ENCODE measurements at regions not wholly inside any gene's neighbourhood (a gene's known extent, or its start where the extent isn't known, plus 50 kb on each side); places are given as distances from the start of the nearest gene placed in this dataset.

- DNase-seq (ENCODE audit: low spot score), result no peak
Measured at GRCh38 chr5:74576941-74577456, 63.5 kb downstream of the ENC1 start.

GRCh38 chr5:74575741-74576538 is 64.6 kb downstream of the ENC1 start:
- peak; percentile 63 for DNase-seq (ENCODE audit: low spot score)

GRCh38 chr5:74570250-74570649 is 70.3 kb downstream of the ENC1 start:
- no peak for DNase-seq (ENCODE audit: low spot score)

GRCh38 chr5:74567411-74567995 is 73.0 kb downstream of the ENC1 start:
- DNase-seq (ENCODE audit: low spot score), result no peak

- no peak for DNase-seq (ENCODE audit: low spot score)
Measured at GRCh38 chr5:74562122-74562521, 78.4 kb downstream of the ENC1 start.

- no peak for DNase-seq (ENCODE audit: low spot score)
Measured at GRCh38 chr5:74560245-74560644, 80.3 kb downstream of the ENC1 start.

GRCh38 chr5:74556631-74557595 is 83.6 kb downstream of the ENC1 start:
- DNase-seq (ENCODE audit: low spot score), result peak; percentile 57

GRCh38 chr5:74556006-74556405 is 84.5 kb downstream of the ENC1 start:
- no peak for DNase-seq (ENCODE audit: low spot score)

- peak; percentile 74 for DNase-seq (ENCODE audit: low spot score)
Measured at GRCh38 chr5:74552101-74552500, 88.4 kb downstream of the ENC1 start.

- no peak for DNase-seq (ENCODE audit: low spot score)
Measured at GRCh38 chr5:74550927-74551326, 89.6 kb downstream of the ENC1 start.

- no peak for DNase-seq (ENCODE audit: low spot score)
Measured at GRCh38 chr5:74549384-74549783, 91.1 kb downstream of the ENC1 start.

- no peak for DNase-seq (ENCODE audit: low spot score)
Measured at GRCh38 chr5:74546796-74547195, 93.7 kb downstream of the ENC1 start.

GRCh38 chr5:74544811-74545210 is 95.7 kb downstream of the ENC1 start:
- no peak for DNase-seq (ENCODE audit: low spot score)

- DNase-seq (ENCODE audit: low spot score), result peak; percentile 19
Measured at GRCh38 chr5:74543162-74543995, 97.1 kb downstream of the ENC1 start.

- DNase-seq (ENCODE audit: low spot score), result no peak
Measured at GRCh38 chr5:74542482-74542881, 98.0 kb downstream of the ENC1 start.

GRCh38 chr5:74541381-74541781 is 99.1 kb downstream of the ENC1 start:
- DNase-seq (ENCODE audit: low spot score), result no peak

GRCh38 chr5:74540622-74541021 is 99.9 kb downstream of the ENC1 start:
- DNase-seq (ENCODE audit: low spot score), result no peak

GRCh38 chr5:74539986-74540385 is 100.5 kb downstream of the ENC1 start:
- DNase-seq (ENCODE audit: low spot score), result no peak

GRCh38 chr5:74538206-74538661 is 102.3 kb downstream of the ENC1 start:
- no peak for DNase-seq (ENCODE audit: low spot score)

GRCh38 chr5:74536658-74537057 is 103.9 kb downstream of the ENC1 start:
- DNase-seq (ENCODE audit: low spot score), result no peak

GRCh38 chr5:74535926-74536325 is 104.6 kb downstream of the ENC1 start:
- DNase-seq (ENCODE audit: low spot score), result no peak
